Fibroblast of villous mesenchyme (primary cell): ENCODE measurements at regions not wholly inside any gene's neighbourhood (a gene's known extent, or its start where the extent isn't known, plus 50 kb on each side); places are given as distances from the start of the nearest gene placed in this dataset.

Experiments
- DNase-seq: peaks from one replicate; pipeline ENCODE4 v3.0.0-alpha.2; 2010; ENCODE audit warnings: low read depth
- H3K4me3 ChIP-seq: 2 replicates; pipeline ENCODE4 v1.5.1; 2011; ENCODE audit warnings: low read depth, mild to moderate bottlenecking, low read length
- TF ChIP-seq, protein P1 (sequence below): IDR thresholded peaks from 2 replicates; pipeline ENCODE4 v1.5.1; 2012; ENCODE audit warnings: low read depth, mild to moderate bottlenecking, low read length; ENCODE audit not compliant: insufficient read depth

DNA sequence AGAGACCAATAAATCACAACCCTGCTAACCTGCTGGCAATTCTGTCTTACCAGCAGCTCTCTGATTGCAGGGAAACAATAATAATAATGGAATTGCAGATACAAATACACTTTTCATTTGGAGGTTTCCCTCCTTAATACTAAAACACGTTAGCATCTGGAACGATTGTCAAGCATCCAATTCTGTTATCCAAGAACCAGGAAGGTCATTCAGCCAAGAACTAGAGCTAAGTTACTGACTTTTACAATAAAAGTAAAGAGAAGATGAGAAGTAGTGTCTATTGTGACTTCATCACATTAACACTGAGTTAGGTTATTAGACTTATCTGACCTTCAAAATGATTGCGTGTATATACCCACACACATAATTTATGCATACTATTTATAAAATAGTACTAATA lies 335.6 kb downstream of the BRINP1 start:
- no peak for DNase-seq
- no peak overlapping the region for H3K4me3 ChIP-seq
- TF ChIP-seq, protein P1, sequence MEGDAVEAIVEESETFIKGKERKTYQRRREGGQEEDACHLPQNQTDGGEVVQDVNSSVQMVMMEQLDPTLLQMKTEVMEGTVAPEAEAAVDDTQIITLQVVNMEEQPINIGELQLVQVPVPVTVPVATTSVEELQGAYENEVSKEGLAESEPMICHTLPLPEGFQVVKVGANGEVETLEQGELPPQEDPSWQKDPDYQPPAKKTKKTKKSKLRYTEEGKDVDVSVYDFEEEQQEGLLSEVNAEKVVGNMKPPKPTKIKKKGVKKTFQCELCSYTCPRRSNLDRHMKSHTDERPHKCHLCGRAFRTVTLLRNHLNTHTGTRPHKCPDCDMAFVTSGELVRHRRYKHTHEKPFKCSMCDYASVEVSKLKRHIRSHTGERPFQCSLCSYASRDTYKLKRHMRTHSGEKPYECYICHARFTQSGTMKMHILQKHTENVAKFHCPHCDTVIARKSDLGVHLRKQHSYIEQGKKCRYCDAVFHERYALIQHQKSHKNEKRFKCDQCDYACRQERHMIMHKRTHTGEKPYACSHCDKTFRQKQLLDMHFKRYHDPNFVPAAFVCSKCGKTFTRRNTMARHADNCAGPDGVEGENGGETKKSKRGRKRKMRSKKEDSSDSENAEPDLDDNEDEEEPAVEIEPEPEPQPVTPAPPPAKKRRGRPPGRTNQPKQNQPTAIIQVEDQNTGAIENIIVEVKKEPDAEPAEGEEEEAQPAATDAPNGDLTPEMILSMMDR: no peak

DNA sequence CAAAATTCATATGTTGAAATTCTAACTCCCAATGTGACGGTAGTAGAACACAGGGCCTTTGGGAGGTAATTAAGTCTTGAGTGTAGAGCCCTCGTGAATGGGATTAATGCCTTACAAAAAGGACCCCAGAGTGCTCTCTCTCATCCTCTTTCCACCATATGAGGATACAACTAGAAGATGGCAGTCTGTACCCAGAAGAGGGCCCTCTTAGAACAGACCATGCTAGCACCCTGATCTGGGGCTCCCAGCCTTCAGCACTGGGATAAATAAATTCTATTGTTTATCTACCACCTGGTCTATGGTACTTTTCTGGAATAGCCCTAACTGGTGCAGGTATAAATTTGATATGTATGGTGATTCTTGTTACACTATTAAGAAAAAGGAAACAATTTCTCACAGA lies 332.3 kb downstream of the BRINP1 start:
- H3K4me3 ChIP-seq: no peak overlapping the region
- no peak for DNase-seq
- TF ChIP-seq, protein P1: no peak

DNA sequence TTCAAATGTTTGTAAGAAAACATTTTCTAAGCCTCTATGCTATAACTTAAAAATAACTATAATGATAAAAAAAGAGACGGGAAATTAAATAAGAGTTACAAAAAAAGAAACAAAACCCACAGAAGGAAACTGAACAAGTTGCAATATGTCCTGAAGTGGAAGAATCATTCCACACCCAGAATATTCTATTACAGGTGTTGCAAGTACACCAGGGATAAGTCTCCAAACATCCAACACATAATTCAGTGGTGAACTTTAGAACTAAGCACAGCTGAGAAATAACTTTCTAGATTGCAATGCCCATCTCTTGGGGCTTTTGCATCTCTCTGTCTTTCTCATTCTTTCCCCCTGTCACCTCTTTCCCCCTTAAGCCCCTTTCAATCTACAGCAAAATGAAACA lies 325.2 kb downstream of the BRINP1 start:
- H3K4me3 ChIP-seq: no peak overlapping the region
- DNase-seq: no peak
- TF ChIP-seq, protein P1: no peak

DNA sequence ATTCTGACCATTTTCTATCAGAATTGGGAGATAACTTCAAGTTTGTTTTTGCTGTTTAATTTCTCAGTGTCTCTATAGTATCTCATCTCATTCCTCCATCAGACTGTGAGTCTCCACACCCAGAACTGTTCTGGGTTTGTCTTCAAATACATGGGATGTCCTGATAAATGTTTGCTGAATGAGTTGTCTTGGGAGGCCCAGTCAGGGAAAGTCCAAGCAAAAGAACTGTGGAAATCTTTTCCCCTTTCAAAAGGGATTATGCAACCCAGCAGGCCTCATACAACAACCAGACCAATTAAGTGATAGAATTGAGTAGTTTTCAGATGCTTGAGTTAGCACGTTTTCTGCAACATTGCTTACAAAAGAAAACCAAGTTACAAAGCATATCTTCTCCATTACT lies 324.4 kb downstream of the BRINP1 start:
- peak; percentile 47 for DNase-seq
- TF ChIP-seq, protein P1: no peak
- no peak overlapping the region for H3K4me3 ChIP-seq

DNA sequence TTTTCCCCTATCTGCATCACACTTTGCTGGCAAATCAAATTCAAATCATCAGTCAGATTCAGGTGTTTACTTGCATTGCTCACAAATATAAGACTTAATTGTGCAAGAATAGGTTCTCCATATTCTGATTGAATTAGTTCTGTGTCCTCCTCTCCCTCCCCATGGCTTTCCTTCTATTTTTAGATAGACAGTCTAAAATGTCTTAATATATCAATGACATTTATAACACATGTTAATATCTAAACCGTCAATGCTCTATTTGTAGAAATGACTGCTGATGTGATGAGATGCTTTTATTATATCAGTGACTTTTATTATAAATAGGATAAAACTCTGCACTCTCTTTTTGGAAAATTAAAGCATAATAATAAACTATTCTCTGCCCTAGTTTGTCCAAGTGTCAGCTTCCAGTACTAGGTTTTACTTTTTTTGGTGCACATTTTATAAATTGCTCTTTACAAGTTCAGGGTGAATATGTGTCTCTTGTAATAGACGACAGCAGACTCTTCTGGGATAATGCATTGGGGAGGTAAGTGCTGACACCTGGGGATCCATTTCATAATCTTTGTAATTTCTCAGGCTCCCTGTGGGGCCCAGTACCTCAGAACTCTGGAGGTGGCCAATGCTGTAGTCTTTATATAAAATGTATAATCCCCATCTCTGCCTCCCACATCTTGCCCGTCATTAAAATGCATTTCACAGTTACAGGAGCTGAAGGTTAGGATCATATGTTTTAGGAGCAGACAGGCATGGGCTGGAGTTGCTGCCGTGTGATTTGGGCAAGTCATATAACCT lies 321.5 kb downstream of the BRINP1 start:
- DNase-seq: no peak
- no peak overlapping the region for H3K4me3 ChIP-seq
- TF ChIP-seq, protein P1: no peak

DNA sequence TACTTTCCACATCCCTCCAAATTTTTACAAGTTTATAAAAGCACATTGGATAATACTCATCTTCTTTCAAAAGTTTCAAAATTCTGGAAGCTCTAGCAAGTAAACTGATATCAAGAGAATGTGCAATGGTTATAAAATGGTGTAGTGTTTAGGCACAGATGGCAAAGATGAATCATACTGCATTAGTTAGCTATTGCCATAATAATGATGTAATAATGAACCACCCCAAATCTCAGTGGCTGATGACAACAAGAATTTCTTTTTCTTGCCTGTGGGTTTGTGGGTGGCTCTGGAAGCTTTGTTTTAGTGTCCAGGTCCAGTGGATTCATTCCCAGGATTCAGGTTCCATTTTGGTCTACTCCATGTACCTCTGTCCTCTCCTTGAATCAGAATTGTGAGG lies 319.0 kb downstream of the BRINP1 start:
- H3K4me3 ChIP-seq: no peak overlapping the region
- TF ChIP-seq, protein P1: no peak
- no peak for DNase-seq
